ENCODE measurements at regions not wholly inside any gene's neighbourhood (a gene's known extent, or its start where the extent isn't known, plus 50 kb on each side); places are given as distances from the start of the nearest gene placed in this dataset.

DNA sequence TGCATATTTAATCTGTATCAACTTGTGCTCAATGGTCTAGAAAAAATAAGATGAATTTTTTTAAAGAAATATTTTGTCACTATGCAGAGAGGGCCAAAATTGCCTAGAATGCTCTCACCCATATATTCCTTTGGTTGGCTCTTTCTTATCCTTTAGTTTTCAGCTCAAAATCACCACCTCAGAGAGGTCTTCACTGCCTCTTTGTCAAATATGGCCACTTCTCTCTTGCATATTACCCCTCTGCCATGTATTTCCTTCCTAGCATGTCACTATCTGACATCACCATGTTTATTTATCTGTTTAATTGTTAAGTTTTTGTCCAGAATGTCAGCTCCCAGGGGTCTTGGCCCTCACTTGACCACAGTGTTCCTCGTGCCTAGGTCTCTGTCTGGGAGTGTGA lies 535.2 kb upstream of the CDH2 start:
- DNase-seq (ENCODE audit: low spot score) (no peak), ATAC-seq (no peak), FAIRE-seq (no peak)
- H3K9me3 ChIP-seq (ENCODE audit: low read length), result no peaks in the 10 kb centered on the region
- no peaks in the 10 kb centered on the region for H3K36me3 ChIP-seq (replicated peaks in 1 of 2; ENCODE audit: control insufficient read depth in 1 of 2, insufficient read depth in 2 of 2, low read length in 2 of 2)
- H3K27me3 ChIP-seq (ENCODE audit: control insufficient read depth in 1 of 2, insufficient read depth in 2 of 2, low read length in 2 of 2), result no peaks in the 10 kb centered on the region
- intact Hi-C loops (cut with micrococcal nuclease; ENCODE audit: unreplicated experiment), result no loop called here
- H3K4me3 ChIP-seq (replicated peaks in 1 of 3; ENCODE audit: insufficient read depth in 1 of 3, low read depth in 2 of 3, low read length in 3 of 3), result no peak overlapping the region
- H3K79me2 ChIP-seq (ENCODE audit: insufficient read depth, low read length), result no peaks in the 10 kb centered on the region
- no peak overlapping the region for H3K9ac ChIP-seq (ENCODE audit: insufficient read depth, low read depth, low read length)
- H2AFZ ChIP-seq (ENCODE audit: low read length), result no peak overlapping the region
- no peak overlapping the region for H3K4me2 ChIP-seq (ENCODE audit: low read depth, low read length)
- WGBS (ENCODE audit: low lambda C conversion rate), result 0% methylated on average over 1 of the region's 1 CpG
- H3K27ac ChIP-seq (ENCODE audit: extremely low read length, insufficient read depth, low read length), result no peak overlapping the region
- BruUV-seq (replicated peaks), result no TSS peak
- no peak for TF ChIP-seq ZNF557 (CRISPR knock-in tag; IDR thresholded peaks at IDR 0.05)
- no peak for TF ChIP-seq ZSCAN25 (CRISPR knock-in tag; IDR thresholded peaks at IDR 0.05)
- TF ChIP-seq BORCS8-MEF2B (CRISPR knock-in tag; IDR thresholded peaks at IDR 0.05), result no peak
- TF ChIP-seq ZNF543 (CRISPR knock-in tag; IDR thresholded peaks at IDR 0.05), result no peak
- no peak for TF ChIP-seq NKX3-1 (CRISPR knock-in tag; IDR thresholded peaks at IDR 0.05)
- no peak for TF ChIP-seq PBX2 (CRISPR knock-in tag; IDR thresholded peaks at IDR 0.05)
- ChIA-PET CTCF (ENCODE audit: low intra/inter-chr PET ratio, low total read pairs) (no interaction called here), POLR2A (no interaction called here)
- H4K20me1 ChIP-seq (ENCODE audit: insufficient read depth, low read length), result no peaks in the 10 kb centered on the region
- no peaks in the 10 kb centered on the region for H3K4me1 ChIP-seq (ENCODE audit: insufficient read depth, low read length)
- in situ Hi-C loops (cut with HindIII; ENCODE audit: extremely low pct_ligation_motif_present, low pct_unique_long_range_greater_than_20kb), result no loop called here

- CTCF ChIA-PET (ENCODE audit: low intra/inter-chr PET ratio, low total read pairs), result no interaction called here
- no TSS peak for BruUV-seq (replicated peaks)
These were observed 534.2 kb upstream of the CDH2 start for GRCh38 chr18:28711096-28711495.

More at GRCh38 chr18:28711096-28711495, 534.2 kb upstream of the CDH2 start:
- no peak for DNase-seq (ENCODE audit: low spot score)
- TF ChIP-seq TBL1XR1 (IDR thresholded peaks at IDR 0.05; ENCODE audit: borderline replicate concordance, low read length, partially characterized antibody) (no peak), ZNF232 (CRISPR knock-in tag; IDR thresholded peaks at IDR 0.05; ENCODE audit: borderline replicate concordance) (no peak), ZNF282 (IDR thresholded peaks at IDR 0.05; ENCODE audit: partially characterized antibody) (no peak), HMGA1 (CRISPR knock-in tag; conservative IDR thresholded peaks at IDR 0.05) (no peak), MLXIP (CRISPR knock-in tag; IDR thresholded peaks at IDR 0.05; ENCODE audit: borderline replicate concordance) (no peak), ZNF17 (CRISPR knock-in tag; IDR thresholded peaks at IDR 0.05) (no peak), POLR2AphosphoS5 (IDR thresholded peaks at IDR 0.05; ENCODE audit: low read depth, low read length) (no peak), RFXAP (CRISPR knock-in tag; IDR thresholded peaks at IDR 0.05; ENCODE audit: borderline replicate concordance) (no peak), CHD4 (IDR thresholded peaks at IDR 0.05; ENCODE audit: borderline replicate concordance, low read length) (no peak)
- TF ChIP-seq, protein P1, sequence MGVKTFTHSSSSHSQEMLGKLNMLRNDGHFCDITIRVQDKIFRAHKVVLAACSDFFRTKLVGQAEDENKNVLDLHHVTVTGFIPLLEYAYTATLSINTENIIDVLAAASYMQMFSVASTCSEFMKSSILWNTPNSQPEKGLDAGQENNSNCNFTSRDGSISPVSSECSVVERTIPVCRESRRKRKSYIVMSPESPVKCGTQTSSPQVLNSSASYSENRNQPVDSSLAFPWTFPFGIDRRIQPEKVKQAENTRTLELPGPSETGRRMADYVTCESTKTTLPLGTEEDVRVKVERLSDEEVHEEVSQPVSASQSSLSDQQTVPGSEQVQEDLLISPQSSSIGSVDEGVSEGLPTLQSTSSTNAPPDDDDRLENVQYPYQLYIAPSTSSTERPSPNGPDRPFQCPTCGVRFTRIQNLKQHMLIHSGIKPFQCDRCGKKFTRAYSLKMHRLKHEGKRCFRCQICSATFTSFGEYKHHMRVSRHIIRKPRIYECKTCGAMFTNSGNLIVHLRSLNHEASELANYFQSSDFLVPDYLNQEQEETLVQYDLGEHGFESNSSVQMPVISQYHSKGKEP (CRISPR knock-in tag; IDR thresholded peaks at IDR 0.05), result no peak
- Histone ChIP-seq H3K79me2 (ENCODE audit: insufficient read depth, low read length) (no peaks in the 10 kb centered on the region), H3K4me2 (ENCODE audit: low read depth, low read length) (no peak overlapping the region), H3K36me3 (replicated peaks in 1 of 2; ENCODE audit: control insufficient read depth in 1 of 2, insufficient read depth in 2 of 2, low read length in 2 of 2) (no peaks in the 10 kb centered on the region), H3K27ac (ENCODE audit: extremely low read length, insufficient read depth, low read length) (no peak overlapping the region), H3K9ac (ENCODE audit: insufficient read depth, low read depth, low read length) (no peak overlapping the region), H3K27me3 (ENCODE audit: control insufficient read depth in 1 of 2, insufficient read depth in 2 of 2, low read length in 2 of 2) (no peaks in the 10 kb centered on the region), H3K4me3 (replicated peaks in 1 of 3; ENCODE audit: insufficient read depth in 1 of 3, low read depth in 2 of 3, low read length in 3 of 3) (no peak overlapping the region), H4K20me1 (ENCODE audit: insufficient read depth, low read length) (no peaks in the 10 kb centered on the region), H3K9me3 (ENCODE audit: low read length) (no peaks in the 10 kb centered on the region), H2AFZ (ENCODE audit: low read length) (no peak overlapping the region), H3K4me1 (ENCODE audit: insufficient read depth, low read length) (no peaks in the 10 kb centered on the region)
- intact Hi-C loops (cut with micrococcal nuclease; ENCODE audit: unreplicated experiment) (no loop called here), in situ Hi-C loops (cut with HindIII; ENCODE audit: extremely low pct_ligation_motif_present, low pct_unique_long_range_greater_than_20kb) (no loop called here)
- FAIRE-seq, result no peak
- POLR2A ChIA-PET, result no interaction called here
- no peak for ATAC-seq
- WGBS (ENCODE audit: low lambda C conversion rate), result 0% methylated on average over 1 of the region's 1 CpG
